HCT116 (cell line): ENCODE measurements at regions not wholly inside any gene's neighbourhood (a gene's known extent, or its start where the extent isn't known, plus 50 kb on each side); places are given as distances from the start of the nearest gene placed in this dataset.

Experiments used
- CEBPB ChIP-seq: IDR thresholded peaks from 2 replicates; pipeline ENCODE4 v1.6.1; 2012; ENCODE audit warnings: low read depth
- EGR1 ChIP-seq: IDR thresholded peaks from 2 replicates; pipeline ENCODE4 v1.6.1; 2012; ENCODE audit warnings: low read depth
- EZH2 ChIP-seq: fragments of 200-600 bp; sonication (generic); IDR thresholded peaks from 2 replicates; pipeline ENCODE4 v1.6.1; 2017; ENCODE audit warnings: antibody characterized with exemption, mixed run types
- EZH2phosphoT487 ChIP-seq: fragments of 200-600 bp; IDR thresholded peaks from 2 replicates; pipeline ENCODE4 v1.6.1; 2018; ENCODE audit warnings: antibody characterized with exemption, borderline replicate concordance
- JUND ChIP-seq: IDR thresholded peaks from 2 replicates; pipeline ENCODE4 v1.6.1; 2012
- POLR2A ChIP-seq: IDR thresholded peaks from 2 replicates; pipeline ENCODE4 v1.7.0; 2011; ENCODE audit warnings: borderline replicate concordance; ENCODE audit not compliant: insufficient read depth, insufficient read length; ENCODE audit errors: extremely low read depth
- POLR2AphosphoS5 ChIP-seq: IDR thresholded peaks from 2 replicates; pipeline ENCODE4 v1.6.1; 2011; ENCODE audit warnings: mild to moderate bottlenecking, low read depth, low read length, moderate library complexity
- RAD21 ChIP-seq: IDR thresholded peaks from 2 replicates; pipeline ENCODE4 v1.6.1; 2012; ENCODE audit warnings: low read depth, mild to moderate bottlenecking
- SP1 ChIP-seq: IDR thresholded peaks from 2 replicates; pipeline ENCODE4 v1.6.1; 2012; ENCODE audit warnings: low read depth
- SRF ChIP-seq: IDR thresholded peaks from 2 replicates; pipeline ENCODE4 v1.6.1; 2012; ENCODE audit warnings: low read depth
- ZNF274 ChIP-seq: fragments of 200-500 bp; sonication (Bioruptor generic); IDR thresholded peaks from 2 replicates; pipeline ENCODE4 v1.6.1; 2014; ENCODE audit warnings: mild to moderate bottlenecking, low read depth, low read length, inconsistent platforms
- TF ChIP-seq, protein P1 (sequence below), 3 experiments: fragments of 200-600 bp in 1 of 3; sonication (generic) in 1 of 3; IDR thresholded peaks in 2 of 3; conservative IDR thresholded peaks in 1 of 3; 2 replicates each; pipeline ENCODE4 v1.5.1; 2012 to 2017; ENCODE audit warnings: low read depth in 2 of 3, low read length in 2 of 3, antibody characterized with exemption in 1 of 3, borderline replicate concordance in 1 of 3, control low read depth in 1 of 3, mild to moderate bottlenecking in 1 of 3, mixed read lengths in 1 of 3, mixed run types in 1 of 3, moderate library complexity in 1 of 3; ENCODE audit not compliant: insufficient read depth in 1 of 3
- TF ChIP-seq, protein P2 (sequence below): IDR thresholded peaks from 2 replicates; pipeline ENCODE4 v1.6.1; 2011; ENCODE audit warnings: mild to moderate bottlenecking, low read length, moderate library complexity; ENCODE audit not compliant: insufficient replicate concordance; ENCODE audit errors: extremely low read depth
- TF ChIP-seq, protein P3 (sequence below): IDR thresholded peaks from 2 replicates; pipeline ENCODE4 v1.6.1; 2012; ENCODE audit warnings: low read depth

DNA sequence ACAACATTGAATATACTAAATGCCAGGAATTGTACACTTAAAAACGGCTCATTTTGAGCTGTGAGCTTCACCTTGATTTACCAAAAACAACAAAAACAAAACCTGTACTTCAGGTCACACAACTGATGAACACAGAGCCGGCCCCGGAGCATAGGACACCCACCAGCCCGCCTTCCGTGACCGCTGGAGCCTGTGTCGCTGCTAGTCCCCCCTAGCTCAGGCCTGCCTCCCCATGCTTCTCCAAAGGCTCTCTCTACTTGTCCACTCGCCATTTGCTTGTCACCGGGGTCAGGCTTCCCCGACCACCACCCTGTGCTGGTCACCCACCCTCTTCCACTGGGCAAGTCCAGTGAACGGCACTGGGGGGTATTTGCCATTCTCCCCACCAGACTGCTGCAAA is 113.8 kb upstream of the TNRC6C start:
- TF ChIP-seq, protein P1, sequence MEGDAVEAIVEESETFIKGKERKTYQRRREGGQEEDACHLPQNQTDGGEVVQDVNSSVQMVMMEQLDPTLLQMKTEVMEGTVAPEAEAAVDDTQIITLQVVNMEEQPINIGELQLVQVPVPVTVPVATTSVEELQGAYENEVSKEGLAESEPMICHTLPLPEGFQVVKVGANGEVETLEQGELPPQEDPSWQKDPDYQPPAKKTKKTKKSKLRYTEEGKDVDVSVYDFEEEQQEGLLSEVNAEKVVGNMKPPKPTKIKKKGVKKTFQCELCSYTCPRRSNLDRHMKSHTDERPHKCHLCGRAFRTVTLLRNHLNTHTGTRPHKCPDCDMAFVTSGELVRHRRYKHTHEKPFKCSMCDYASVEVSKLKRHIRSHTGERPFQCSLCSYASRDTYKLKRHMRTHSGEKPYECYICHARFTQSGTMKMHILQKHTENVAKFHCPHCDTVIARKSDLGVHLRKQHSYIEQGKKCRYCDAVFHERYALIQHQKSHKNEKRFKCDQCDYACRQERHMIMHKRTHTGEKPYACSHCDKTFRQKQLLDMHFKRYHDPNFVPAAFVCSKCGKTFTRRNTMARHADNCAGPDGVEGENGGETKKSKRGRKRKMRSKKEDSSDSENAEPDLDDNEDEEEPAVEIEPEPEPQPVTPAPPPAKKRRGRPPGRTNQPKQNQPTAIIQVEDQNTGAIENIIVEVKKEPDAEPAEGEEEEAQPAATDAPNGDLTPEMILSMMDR (IDR thresholded peaks at IDR 0.05 in 2 of 3, conservative IDR thresholded peaks at IDR 0.05 in 1 of 3; ENCODE audit: borderline replicate concordance in 1 of 3, insufficient read depth in 1 of 3, low read depth in 2 of 3, low read length in 2 of 3) = no peak
- TF ChIP-seq EZH2phosphoT487 (no peak), EGR1 (no peak), SP1 (no peak), EZH2 (no peak), ZNF274 (no peak), POLR2A (no peak), CEBPB (no peak), JUND (no peak), POLR2AphosphoS5 (no peak), SRF (no peak), RAD21 (no peak)
- TF ChIP-seq, protein P2, sequence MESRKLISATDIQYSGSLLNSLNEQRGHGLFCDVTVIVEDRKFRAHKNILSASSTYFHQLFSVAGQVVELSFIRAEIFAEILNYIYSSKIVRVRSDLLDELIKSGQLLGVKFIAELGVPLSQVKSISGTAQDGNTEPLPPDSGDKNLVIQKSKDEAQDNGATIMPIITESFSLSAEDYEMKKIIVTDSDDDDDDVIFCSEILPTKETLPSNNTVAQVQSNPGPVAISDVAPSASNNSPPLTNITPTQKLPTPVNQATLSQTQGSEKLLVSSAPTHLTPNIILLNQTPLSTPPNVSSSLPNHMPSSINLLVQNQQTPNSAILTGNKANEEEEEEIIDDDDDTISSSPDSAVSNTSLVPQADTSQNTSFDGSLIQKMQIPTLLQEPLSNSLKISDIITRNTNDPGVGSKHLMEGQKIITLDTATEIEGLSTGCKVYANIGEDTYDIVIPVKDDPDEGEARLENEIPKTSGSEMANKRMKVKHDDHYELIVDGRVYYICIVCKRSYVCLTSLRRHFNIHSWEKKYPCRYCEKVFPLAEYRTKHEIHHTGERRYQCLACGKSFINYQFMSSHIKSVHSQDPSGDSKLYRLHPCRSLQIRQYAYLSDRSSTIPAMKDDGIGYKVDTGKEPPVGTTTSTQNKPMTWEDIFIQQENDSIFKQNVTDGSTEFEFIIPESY = no peak
- TF ChIP-seq, protein P3, sequence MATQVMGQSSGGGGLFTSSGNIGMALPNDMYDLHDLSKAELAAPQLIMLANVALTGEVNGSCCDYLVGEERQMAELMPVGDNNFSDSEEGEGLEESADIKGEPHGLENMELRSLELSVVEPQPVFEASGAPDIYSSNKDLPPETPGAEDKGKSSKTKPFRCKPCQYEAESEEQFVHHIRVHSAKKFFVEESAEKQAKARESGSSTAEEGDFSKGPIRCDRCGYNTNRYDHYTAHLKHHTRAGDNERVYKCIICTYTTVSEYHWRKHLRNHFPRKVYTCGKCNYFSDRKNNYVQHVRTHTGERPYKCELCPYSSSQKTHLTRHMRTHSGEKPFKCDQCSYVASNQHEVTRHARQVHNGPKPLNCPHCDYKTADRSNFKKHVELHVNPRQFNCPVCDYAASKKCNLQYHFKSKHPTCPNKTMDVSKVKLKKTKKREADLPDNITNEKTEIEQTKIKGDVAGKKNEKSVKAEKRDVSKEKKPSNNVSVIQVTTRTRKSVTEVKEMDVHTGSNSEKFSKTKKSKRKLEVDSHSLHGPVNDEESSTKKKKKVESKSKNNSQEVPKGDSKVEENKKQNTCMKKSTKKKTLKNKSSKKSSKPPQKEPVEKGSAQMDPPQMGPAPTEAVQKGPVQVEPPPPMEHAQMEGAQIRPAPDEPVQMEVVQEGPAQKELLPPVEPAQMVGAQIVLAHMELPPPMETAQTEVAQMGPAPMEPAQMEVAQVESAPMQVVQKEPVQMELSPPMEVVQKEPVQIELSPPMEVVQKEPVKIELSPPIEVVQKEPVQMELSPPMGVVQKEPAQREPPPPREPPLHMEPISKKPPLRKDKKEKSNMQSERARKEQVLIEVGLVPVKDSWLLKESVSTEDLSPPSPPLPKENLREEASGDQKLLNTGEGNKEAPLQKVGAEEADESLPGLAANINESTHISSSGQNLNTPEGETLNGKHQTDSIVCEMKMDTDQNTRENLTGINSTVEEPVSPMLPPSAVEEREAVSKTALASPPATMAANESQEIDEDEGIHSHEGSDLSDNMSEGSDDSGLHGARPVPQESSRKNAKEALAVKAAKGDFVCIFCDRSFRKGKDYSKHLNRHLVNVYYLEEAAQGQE = no peak
